H1 (cell line): ENCODE measurements at regions not wholly inside any gene's neighbourhood (a gene's known extent, or its start where the extent isn't known, plus 50 kb on each side); places are given as distances from the start of the nearest gene placed in this dataset.

Experiments used
- BACH1 ChIP-seq: IDR thresholded peaks from 2 replicates; pipeline ENCODE4 v1.6.1; 2012; ENCODE audit warnings: low read length, improper control_type of control experiment
- POLR2A ChIP-seq, 2 experiments: IDR thresholded peaks; 1 replicate in 1 of 2; 2 replicates in 1 of 2; pipeline ENCODE4 v1.6.1; 2011; ENCODE audit warnings: low read depth in 2 of 2, low read length in 2 of 2, mild to moderate bottlenecking in 2 of 2; ENCODE audit errors: control extremely low read depth in 1 of 2
- POLR2AphosphoS5 ChIP-seq: IDR thresholded peaks from 2 replicates; pipeline ENCODE4 v1.6.1; 2011; ENCODE audit warnings: low read depth, low read length
- RAD21 ChIP-seq, 2 experiments: IDR thresholded peaks in 1 of 2; conservative IDR thresholded peaks in 1 of 2; 2 replicates each; pipeline ENCODE4 v1.6.1; 2011; ENCODE audit warnings: low read depth in 2 of 2, low read length in 2 of 2, improper control_type of control experiment in 1 of 2, inconsistent platforms in 1 of 2, mild to moderate bottlenecking in 1 of 2, moderate library complexity in 1 of 2
- TCF12 ChIP-seq: IDR thresholded peaks from 2 replicates; pipeline ENCODE4 v1.6.1; 2011; ENCODE audit warnings: low read depth, mild to moderate bottlenecking, low read length
- TEAD4 ChIP-seq: IDR thresholded peaks from 2 replicates; pipeline ENCODE4 v1.6.1; 2012; ENCODE audit warnings: low read depth, low read length, inconsistent platforms, mixed read lengths
- TF ChIP-seq, protein P1 (sequence below), 3 experiments: IDR thresholded peaks; 1 replicate in 2 of 3; 2 replicates in 1 of 3; pipeline versions ENCODE4 v1.5.1 to v1.6.1; 2011; ENCODE audit warnings: low read length in 3 of 3, mild to moderate bottlenecking in 3 of 3, inconsistent platforms in 2 of 3, low read depth in 1 of 3, moderate library complexity in 1 of 3; ENCODE audit not compliant: insufficient read depth in 1 of 3; ENCODE audit errors: control extremely low read depth in 1 of 3
- TF ChIP-seq, protein P2 (sequence below): IDR thresholded peaks from 2 replicates; pipeline ENCODE4 v1.6.1; 2011; ENCODE audit warnings: low read depth, mild to moderate bottlenecking, low read length; ENCODE audit not compliant: insufficient read depth

DNA sequence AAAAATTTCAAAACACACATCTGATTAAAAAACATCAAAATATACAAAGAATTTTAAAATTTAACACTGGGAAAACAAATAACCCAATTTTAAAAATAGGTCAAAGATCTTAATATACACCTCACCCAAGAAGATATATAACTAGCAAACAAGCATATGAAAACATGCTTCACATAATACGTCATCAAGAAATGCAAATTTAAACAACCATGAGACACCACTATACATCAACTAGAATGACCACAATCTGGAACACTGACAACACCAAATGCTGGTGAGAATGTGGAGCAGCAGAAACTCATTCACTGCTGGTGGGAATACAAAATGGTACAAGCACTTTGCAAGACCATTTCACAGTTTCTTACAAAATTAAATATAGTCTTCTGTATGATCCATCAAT lies 498.4 kb downstream of the IPMK start:
- TF ChIP-seq POLR2A (IDR thresholded peaks at IDR 0.05; ENCODE audit: control extremely low read depth in 1 of 2, low read depth in 2 of 2, low read length in 2 of 2) = no peak
- no peak for TF ChIP-seq POLR2AphosphoS5
- TF ChIP-seq, protein P1, sequence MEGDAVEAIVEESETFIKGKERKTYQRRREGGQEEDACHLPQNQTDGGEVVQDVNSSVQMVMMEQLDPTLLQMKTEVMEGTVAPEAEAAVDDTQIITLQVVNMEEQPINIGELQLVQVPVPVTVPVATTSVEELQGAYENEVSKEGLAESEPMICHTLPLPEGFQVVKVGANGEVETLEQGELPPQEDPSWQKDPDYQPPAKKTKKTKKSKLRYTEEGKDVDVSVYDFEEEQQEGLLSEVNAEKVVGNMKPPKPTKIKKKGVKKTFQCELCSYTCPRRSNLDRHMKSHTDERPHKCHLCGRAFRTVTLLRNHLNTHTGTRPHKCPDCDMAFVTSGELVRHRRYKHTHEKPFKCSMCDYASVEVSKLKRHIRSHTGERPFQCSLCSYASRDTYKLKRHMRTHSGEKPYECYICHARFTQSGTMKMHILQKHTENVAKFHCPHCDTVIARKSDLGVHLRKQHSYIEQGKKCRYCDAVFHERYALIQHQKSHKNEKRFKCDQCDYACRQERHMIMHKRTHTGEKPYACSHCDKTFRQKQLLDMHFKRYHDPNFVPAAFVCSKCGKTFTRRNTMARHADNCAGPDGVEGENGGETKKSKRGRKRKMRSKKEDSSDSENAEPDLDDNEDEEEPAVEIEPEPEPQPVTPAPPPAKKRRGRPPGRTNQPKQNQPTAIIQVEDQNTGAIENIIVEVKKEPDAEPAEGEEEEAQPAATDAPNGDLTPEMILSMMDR (IDR thresholded peaks at IDR 0.05; ENCODE audit: control extremely low read depth in 1 of 3, insufficient read depth in 1 of 3, low read depth in 1 of 3, low read length in 3 of 3) = no peak
- TF ChIP-seq TEAD4 = no peak
- TF ChIP-seq BACH1 = no peak
- TF ChIP-seq, protein P2, sequence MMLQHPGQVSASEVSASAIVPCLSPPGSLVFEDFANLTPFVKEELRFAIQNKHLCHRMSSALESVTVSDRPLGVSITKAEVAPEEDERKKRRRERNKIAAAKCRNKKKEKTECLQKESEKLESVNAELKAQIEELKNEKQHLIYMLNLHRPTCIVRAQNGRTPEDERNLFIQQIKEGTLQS = no peak
- no peak for TF ChIP-seq TCF12
- TF ChIP-seq RAD21 (IDR thresholded peaks at IDR 0.05 in 1 of 2, conservative IDR thresholded peaks at IDR 0.05 in 1 of 2; ENCODE audit: low read depth in 2 of 2, low read length in 2 of 2) = no peak
